Esophagus muscularis mucosa (tissue), 3 donors: ENCODE measurements at regions not wholly inside any gene's neighbourhood (a gene's known extent, or its start where the extent isn't known, plus 50 kb on each side); places are given as distances from the start of the nearest gene placed in this dataset.

ENCODE experiments used
- POLR2A ChIP-seq: fragments of 450-650 bp; IDR thresholded peaks from one replicate; pipeline ENCODE4 v1.6.1; 2017; ENCODE audit warnings: antibody characterized with exemption, moderate library complexity, mild to moderate bottlenecking, low read depth
- TF ChIP-seq, protein P1 (sequence below), 3 experiments: fragments of 200-600 bp in 2 of 3; fragments of 450-650 bp in 1 of 3; sonication (generic) in 2 of 3; IDR thresholded peaks; one replicate each; pipeline ENCODE4 v1.5.1; 2017 to 2019; ENCODE audit warnings: antibody characterized with exemption in 3 of 3, mild to moderate bottlenecking in 2 of 3, moderate library complexity in 1 of 3

DNA sequence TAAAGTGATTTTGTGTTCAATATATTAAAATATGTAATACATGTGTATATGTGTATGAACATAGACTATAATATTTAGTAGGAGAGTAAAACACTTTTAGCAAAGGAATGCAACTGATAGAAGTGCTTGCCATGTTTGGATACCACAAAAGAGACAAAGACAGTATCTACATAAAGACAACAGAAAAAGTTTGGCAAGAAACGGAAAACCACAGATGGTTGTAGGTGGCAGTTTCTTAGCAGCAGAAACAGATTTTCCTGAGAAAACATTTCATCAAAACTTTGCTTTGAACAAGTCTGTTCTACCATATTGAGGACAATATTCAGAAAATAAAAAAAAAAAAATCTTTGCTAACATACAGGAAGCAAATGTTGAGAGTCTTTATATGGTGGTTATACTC is 1560.4 kb upstream of the GBE1 start:
- TF ChIP-seq, protein P1, sequence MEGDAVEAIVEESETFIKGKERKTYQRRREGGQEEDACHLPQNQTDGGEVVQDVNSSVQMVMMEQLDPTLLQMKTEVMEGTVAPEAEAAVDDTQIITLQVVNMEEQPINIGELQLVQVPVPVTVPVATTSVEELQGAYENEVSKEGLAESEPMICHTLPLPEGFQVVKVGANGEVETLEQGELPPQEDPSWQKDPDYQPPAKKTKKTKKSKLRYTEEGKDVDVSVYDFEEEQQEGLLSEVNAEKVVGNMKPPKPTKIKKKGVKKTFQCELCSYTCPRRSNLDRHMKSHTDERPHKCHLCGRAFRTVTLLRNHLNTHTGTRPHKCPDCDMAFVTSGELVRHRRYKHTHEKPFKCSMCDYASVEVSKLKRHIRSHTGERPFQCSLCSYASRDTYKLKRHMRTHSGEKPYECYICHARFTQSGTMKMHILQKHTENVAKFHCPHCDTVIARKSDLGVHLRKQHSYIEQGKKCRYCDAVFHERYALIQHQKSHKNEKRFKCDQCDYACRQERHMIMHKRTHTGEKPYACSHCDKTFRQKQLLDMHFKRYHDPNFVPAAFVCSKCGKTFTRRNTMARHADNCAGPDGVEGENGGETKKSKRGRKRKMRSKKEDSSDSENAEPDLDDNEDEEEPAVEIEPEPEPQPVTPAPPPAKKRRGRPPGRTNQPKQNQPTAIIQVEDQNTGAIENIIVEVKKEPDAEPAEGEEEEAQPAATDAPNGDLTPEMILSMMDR (IDR thresholded peaks at IDR 0.05) = no peak
- no peak for TF ChIP-seq POLR2A
